ENCODE measurements at regions not wholly inside any gene's neighbourhood (a gene's known extent, or its start where the extent isn't known, plus 50 kb on each side); places are given as distances from the start of the nearest gene placed in this dataset.

DNA sequence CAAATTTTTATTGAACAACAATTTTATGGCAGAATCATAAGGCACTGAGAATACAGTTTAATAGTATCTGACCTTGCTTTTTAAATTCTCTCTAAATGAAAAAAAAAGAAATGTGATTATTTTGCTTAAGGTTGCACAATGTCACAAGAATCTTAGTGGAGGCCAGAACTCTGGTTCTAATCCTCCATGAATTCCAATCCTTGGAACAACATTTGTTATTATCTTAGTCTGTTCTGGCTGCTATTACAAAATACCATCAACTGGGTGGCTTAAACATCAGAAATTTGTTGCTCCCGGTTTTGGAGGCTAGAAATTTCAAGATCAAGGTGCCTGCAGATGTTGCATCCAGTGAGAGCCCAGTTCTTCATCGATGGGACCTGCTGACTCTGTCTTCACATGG is 158.2 kb upstream of the POM121L12 start:
- FAIRE-seq, result no peak

DNA sequence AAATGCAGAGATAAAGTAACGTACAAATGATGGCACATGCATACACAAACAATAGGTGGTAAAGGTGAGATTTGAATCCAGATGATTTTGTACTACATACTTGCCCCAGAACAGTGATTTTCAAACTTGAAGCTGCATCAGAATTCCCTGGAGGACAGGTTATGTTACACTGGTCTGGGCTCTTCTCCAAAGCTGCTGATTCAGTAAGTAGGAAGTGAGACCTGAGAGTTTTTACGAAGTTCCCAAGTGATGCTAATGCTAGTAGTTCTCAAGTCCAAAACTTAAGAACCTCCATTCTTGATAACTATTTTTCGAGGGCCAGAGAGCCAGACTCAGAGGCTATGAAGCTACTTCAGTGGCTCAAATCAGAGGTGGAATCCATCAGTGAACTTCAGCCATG is 159.0 kb upstream of the POM121L12 start:
- FAIRE-seq, result no peak

DNA sequence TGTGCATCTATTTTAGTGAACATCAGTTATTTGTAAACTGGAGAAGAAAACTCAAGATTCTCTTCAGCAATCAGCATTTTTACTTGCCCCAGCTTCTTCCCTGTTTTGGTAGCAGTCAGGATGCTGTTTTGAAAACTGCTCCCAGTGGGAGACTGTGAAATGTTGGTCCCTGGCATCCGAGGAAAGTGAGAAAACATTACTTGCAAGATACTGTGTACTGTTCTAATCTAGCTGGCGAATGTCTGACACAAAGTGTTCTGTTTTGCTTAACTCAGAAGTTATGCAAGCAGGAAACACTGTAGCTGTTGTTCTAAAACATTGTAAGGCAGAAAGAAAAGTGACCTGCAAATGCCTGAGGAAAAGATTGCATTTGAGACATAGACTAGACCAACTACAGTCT is 171.8 kb upstream of the POM121L12 start:
- FAIRE-seq, result no peak

GRCh38 chr7:52862321-52862720 is 173.1 kb upstream of the POM121L12 start:
- no peak for FAIRE-seq

GRCh38 chr7:52857367-52857766 is 178.1 kb upstream of the POM121L12 start:
- FAIRE-seq, result no peak

- FAIRE-seq, result no peak
Measured at GRCh38 chr7:52854681-52855080, 180.8 kb upstream of the POM121L12 start.

GRCh38 chr7:52851547-52851946 is 183.9 kb upstream of the POM121L12 start:
- FAIRE-seq, result no peak

DNA sequence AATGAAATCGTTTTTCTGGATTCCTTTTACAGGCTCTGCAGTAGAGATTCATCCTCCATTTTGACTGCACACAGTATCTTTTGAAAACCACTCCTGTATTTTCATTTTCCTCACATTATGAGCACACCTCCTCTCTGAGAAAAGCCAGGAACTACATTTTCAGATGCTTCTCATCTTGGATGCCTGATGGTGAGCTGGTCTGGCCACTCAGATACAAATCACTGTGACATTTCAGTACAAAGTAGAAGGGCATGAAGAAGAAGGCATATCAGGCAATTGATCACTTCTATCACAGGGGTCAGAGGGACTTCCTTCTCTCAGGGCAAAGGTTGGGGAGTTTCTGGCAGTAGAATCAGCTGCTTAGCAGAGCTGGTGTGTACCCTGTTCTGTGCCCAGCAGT is 192.0 kb upstream of the POM121L12 start:
- no peak for FAIRE-seq

GRCh38 chr7:52842202-52842900 is 193.1 kb upstream of the POM121L12 start:
- no peak for FAIRE-seq

DNA sequence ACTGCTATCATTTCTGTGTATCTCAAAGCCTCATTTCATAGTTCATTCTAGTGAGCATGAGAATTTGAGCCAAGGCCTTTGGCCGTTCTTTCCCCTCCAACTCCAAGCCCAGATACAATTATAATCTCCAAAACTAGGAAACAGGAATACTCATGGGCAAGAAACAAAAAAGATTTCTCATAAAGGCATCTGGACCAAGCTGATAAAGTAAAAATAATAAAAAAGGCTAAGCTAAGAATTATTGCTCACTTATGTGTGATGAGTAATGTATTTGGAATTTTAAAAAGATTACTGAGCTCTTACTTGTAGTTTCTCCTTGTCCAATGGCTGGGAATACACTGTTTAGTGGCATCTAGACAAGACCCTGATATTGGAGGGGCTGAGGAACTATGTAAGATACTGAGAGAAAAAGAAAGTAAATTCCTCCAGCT is 196.4 kb upstream of the POM121L12 start:
- no peak for FAIRE-seq

DNA sequence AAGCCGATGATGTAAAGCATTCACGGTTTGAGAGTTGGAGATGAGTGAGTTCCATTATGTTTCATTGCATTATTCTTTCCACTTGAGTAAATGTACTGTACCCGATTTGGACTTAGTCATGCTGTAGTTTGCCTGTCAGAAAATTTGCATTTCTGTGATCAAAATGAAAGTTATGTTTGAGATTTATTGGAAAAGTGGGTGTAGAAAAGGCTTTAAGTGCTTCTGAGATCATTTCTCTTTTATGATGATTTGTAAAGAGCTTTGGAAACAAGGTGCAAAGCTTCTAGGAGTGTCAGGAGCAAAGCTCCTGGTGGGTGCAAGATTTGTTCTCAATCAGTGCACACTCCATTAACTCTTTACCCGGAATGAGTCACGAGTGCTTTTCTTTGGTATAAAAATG is 204.1 kb upstream of the POM121L12 start:
- FAIRE-seq, result no peak

DNA sequence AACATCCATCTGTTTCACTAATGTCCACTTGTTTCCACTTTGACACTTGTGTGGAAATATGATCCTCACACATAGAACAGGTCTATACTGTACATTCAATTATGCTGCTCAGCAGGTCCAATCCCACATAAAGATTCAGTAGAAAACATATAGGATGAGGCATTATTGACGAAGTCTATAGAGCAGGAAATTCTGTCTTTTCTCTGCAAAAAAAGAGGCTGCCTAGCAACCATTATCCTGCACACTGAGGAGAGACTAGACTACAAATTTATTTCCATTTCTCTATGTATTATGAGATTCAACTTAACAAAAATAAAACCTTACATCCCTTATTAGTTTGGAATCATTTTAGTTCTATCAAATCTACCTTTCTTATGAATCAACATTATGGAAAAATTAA is 204.6 kb upstream of the POM121L12 start:
- FAIRE-seq, result no peak

GRCh38 chr7:52826515-52827265 is 208.7 kb upstream of the POM121L12 start:
- FAIRE-seq, result no peak

DNA sequence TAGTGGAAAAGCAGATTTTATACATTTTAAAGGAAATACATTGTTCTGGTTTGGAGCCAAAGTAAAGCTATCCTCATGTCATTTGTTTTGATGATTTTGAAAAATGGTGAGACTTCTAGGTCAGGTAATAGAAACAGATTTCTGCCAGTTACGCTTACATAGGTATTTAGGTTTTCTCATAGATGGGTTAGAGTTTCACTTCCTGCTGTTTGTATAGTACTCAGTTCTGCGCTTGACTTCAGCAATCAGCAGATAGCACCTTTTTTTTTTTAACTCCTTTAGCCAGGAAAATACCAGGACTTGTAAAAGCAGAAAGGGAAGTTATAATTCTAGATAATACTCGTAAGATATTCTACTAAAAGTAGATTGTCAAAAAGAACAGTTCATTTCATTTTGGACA is 209.8 kb upstream of the POM121L12 start:
- no peak for FAIRE-seq

DNA sequence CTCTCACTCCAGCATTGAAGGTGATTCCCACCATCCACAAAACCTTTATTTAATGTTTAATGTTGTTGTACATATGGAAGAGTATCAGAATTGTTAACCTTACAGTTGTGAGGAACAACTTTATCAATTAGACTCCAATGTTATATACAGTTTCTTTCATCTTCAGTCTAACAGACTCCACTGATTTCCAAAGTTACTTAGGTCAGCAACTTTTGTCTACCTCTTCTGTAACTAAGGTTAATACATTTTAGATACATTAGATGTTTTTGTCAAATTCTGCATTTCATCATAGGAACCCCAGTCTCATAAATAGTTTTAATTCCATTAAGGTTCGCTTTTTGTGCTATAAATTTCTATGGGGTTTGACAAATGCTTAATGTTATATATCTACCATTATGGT is 223.9 kb upstream of the POM121L12 start:
- FAIRE-seq, result no peak

DNA sequence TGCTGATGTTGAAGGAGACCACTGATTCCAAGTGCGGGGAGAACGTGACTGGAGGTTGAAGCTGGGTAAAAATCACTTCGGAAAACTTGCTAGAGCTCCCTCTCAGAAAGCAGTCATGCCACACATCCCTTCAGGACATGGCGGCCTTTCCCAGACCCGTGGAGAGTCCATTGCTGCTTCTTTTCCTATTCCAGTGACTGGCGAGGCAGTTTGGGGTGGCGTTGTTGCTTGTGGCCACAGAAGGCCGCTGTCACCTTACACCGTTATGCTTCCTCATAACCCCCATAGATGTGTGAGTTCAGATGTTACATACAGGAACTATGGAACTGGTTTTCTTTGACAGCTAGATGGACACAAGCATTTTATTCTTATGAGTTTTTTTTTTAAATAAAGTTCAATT is 235.6 kb upstream of the POM121L12 start:
- no peak for FAIRE-seq

- no peak for FAIRE-seq
Measured at GRCh38 chr7:52797801-52798200, 237.6 kb upstream of the POM121L12 start.

DNA sequence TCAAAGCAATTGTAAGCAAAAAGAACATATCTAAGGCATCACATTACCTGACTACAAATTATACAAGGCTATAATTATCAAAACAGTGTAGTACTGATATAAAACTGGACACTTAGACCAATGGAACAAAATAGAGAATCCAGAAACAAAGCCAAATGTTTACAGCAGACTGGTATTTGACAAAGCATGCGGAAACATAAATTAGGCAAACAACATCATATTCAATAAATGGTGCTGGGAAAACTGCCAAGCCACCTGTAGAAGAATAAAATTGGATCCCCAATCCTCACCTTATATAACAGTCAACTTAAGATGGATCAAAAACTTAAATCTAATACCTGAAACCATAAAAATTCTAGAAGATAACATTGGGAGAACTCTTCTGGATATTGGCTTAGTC is 240.8 kb upstream of the POM121L12 start:
- no peak for FAIRE-seq

GRCh38 chr7:52791176-52791700 is 244.2 kb upstream of the POM121L12 start:
- FAIRE-seq, result no peak

GRCh38 chr7:52786174-52786573 is 249.3 kb upstream of the POM121L12 start:
- no peak for FAIRE-seq

DNA sequence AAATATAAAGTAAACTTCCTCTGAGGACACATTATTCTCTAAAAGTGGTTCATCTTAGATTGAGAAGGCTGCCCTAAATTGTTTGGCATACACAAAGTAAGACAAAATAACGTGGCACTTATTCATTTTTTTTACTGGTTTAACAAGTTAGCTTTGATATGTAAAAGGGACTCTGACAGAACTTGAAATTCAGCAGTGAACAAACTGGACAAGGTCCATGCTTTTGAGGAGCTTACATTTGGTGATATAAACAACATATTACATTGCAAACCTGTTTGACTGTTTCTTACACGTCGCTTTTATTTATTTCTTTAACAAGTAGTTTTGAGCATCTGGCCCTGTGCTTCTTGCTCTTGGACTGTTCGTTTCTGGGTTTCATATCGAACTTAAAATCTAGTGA is 253.1 kb upstream of the POM121L12 start:
- FAIRE-seq, result no peak

- FAIRE-seq, result no peak
Measured at GRCh38 chr7:52781250-52781649, 254.2 kb upstream of the POM121L12 start.

- no peak for FAIRE-seq
Measured at GRCh38 chr7:52779004-52779403, 256.4 kb upstream of the POM121L12 start.

- no peak for FAIRE-seq
Measured at GRCh38 chr7:52777051-52777822, 258.2 kb upstream of the POM121L12 start.

All from TTC549 (cell line).